HG03432 (cell line): ENCODE measurements at regions not wholly inside any gene's neighbourhood (a gene's known extent, or its start where the extent isn't known, plus 50 kb on each side); places are given as distances from the start of the nearest gene placed in this dataset.

Experiments used
- ATAC-seq: cut with Tn5 transposase; IDR thresholded peaks from one replicate; pipeline ENCODE4 v1.9.1; 2021; ENCODE audit warnings: mild to moderate bottlenecking, moderate library complexity; ENCODE audit not compliant: unreplicated experiment

- ATAC-seq, result no peak
These were observed 94.6 kb upstream of the FAM47C start for GRCh38 chrX:36913551-36913950.

GRCh38 chrX:36916941-36917340 is 91.2 kb upstream of the FAM47C start:
- ATAC-seq, result no peak

DNA sequence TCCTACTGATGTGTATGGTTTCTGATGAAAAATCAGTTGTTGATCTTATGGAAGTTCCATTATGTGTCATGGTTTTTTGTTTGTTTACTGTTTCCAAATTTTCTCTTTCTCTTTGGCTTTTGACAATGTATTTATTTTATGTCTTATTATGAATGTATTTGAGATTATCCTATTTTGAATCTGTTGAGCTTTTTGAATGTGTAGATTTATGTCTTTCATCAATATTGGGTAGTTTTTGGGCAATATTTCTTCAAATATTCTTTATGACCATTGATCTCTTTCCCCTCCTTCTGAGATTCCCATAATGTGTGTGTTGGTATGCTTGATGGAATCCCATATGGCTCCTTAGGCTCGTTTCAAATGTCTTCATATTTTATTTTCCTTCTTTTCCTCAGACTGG is 80.5 kb upstream of the FAM47C start:
- no peak for ATAC-seq

GRCh38 chrX:36930491-36930890 is 77.7 kb upstream of the FAM47C start:
- ATAC-seq, result no peak

GRCh38 chrX:36947214-36947613 is 61.0 kb upstream of the FAM47C start:
- ATAC-seq, result no peak

- no peak for ATAC-seq
These were observed 57.5 kb upstream of the FAM47C start for GRCh38 chrX:36950495-36951253.

DNA sequence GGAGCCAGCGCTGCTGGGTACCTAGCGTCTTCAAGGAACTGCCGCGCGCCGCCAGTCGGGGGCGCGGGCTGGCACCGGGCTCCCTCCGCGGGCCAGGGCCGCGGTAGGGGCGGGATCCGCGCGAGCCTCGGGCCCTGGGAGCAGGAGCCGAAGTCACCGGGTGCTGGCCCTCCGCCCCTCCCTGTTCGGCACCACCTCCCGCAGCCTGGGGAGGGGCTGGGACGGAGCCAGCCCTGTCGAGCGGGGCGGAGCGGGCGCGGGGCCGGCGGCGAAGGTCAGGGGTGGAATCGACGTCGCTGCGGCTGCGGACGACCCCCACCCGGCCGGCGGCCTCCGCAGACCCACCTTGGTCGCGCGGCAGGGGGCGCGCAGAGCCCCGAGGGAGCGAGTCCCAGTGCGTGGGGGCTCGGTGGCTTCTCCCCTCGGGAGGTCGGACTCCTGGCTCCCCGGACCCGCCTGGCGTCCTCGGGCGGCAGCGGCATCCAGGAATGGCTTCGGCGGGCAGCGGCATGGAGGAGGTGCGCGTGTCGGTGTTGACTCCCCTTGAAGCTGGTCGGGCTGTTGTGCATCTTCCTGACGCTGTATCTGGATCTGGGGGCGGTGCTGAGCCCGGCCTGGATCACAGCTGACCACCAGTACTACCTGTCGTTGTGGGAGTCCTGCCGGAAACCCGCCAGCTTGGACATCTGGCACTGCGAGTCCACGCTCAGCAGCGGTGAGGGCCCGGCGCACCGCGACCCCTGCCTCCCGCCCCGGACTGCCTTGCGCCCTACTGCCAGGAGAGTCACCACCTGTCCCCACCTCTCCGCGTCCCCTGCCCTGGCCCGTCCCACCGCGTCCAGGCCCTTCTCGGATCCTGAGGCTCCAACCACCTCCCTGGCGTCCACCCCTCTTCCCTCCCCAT is 50.5 kb upstream of the FAM47C start:
- no peak for ATAC-seq
